Nephron progenitor cell (in vitro differentiated cells): ENCODE measurements at regions not wholly inside any gene's neighbourhood (a gene's known extent, or its start where the extent isn't known, plus 50 kb on each side); places are given as distances from the start of the nearest gene placed in this dataset.

Experiments
- DNase-seq: peaks from one replicate; pipeline ENCODE4 v3.0.0; 2021
- H3K27ac Mint-ChIP-seq: 2 replicates; pipeline ENCODE4 v1.8.0; 2021; ENCODE audit warnings: mild to moderate bottlenecking, moderate library complexity, mixed read lengths
- H3K27me3 Mint-ChIP-seq: 2 replicates; pipeline ENCODE4 v1.8.0; 2021; ENCODE audit warnings: mild to moderate bottlenecking, low read depth, mixed read lengths; ENCODE audit not compliant: poor library complexity
- H3K36me3 Mint-ChIP-seq: 2 replicates; pipeline ENCODE4 v1.8.0; 2021; ENCODE audit warnings: low read depth, mixed read lengths
- H3K4me1 Mint-ChIP-seq: 2 replicates; pipeline ENCODE4 v1.8.0; 2021; ENCODE audit warnings: mixed read lengths
- H3K4me3 Mint-ChIP-seq: 2 replicates; pipeline ENCODE4 v1.8.0; 2021; ENCODE audit warnings: mild to moderate bottlenecking, moderate library complexity, mixed read lengths
- H3K9me3 Mint-ChIP-seq: 2 replicates; pipeline ENCODE4 v1.8.0; 2021; ENCODE audit warnings: mild to moderate bottlenecking, moderate library complexity, mixed read lengths
- TF ChIP-seq, protein P1 (sequence below): fragments of 200-600 bp; sonication (generic); IDR thresholded peaks from 2 replicates; pipeline ENCODE4 v1.5.0; 2021; ENCODE audit warnings: antibody characterized with exemption

DNA sequence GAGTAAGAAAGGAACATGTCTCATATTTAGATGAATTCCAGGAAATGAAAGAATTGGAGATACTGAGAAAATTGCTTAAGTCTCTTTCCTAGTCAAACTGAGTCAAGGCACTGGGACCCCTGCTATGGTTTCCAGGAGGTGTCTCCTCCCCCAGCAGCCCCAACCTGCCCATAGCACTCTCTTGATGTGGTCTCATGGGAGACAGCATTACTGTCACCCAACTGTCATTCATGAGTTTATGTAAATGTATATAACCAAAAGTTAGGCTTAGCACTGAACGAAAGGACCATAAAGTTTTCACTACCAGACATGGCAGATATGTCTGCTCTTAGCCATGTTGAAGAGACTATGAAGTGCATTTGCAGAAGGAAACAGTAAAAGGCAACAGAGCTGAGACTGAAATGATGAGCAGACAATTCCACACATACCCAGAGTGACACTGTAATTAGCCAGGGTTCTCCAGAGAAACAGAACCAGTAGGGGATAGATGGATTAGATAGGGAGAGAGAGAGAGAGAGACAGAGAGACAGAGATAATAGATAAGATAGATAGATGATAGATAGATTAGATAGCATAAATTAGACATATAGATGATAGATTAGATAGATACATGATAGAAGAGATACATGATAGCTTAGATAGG is 328.1 kb downstream of the BRD1 start:
- TF ChIP-seq, protein P1, sequence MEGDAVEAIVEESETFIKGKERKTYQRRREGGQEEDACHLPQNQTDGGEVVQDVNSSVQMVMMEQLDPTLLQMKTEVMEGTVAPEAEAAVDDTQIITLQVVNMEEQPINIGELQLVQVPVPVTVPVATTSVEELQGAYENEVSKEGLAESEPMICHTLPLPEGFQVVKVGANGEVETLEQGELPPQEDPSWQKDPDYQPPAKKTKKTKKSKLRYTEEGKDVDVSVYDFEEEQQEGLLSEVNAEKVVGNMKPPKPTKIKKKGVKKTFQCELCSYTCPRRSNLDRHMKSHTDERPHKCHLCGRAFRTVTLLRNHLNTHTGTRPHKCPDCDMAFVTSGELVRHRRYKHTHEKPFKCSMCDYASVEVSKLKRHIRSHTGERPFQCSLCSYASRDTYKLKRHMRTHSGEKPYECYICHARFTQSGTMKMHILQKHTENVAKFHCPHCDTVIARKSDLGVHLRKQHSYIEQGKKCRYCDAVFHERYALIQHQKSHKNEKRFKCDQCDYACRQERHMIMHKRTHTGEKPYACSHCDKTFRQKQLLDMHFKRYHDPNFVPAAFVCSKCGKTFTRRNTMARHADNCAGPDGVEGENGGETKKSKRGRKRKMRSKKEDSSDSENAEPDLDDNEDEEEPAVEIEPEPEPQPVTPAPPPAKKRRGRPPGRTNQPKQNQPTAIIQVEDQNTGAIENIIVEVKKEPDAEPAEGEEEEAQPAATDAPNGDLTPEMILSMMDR: no peak
- no peaks in the 10 kb centered on the region for H3K36me3 Mint-ChIP-seq
- H3K4me3 Mint-ChIP-seq: no peak overlapping the region
- H3K9me3 Mint-ChIP-seq: peaks cover 13% of the 10 kb centered on the region
- peaks cover 9% of the 10 kb centered on the region for H3K4me1 Mint-ChIP-seq
- DNase-seq: no peak
- no peak overlapping the region for H3K27ac Mint-ChIP-seq
- peaks cover 6% of the 10 kb centered on the region for H3K27me3 Mint-ChIP-seq

DNA sequence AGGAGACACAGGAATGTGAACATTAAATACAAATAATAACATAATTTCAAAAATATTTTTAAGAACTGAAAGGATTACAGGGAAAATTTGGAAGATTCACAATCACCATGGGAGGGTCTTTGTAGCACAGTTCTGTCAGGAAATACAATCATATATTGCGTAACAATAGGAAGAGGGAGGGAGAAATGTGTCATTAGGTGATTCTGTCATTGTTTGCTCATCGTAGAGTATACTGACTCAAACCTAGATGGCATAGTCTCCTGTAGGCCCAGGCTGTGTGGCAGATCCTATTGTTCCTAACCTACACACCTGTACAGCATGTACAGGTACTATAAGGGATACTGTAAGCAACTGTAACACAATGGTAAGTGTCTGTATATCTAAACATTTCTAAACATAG is 330.4 kb downstream of the BRD1 start:
- H3K4me1 Mint-ChIP-seq: peaks cover 22% of the 10 kb centered on the region
- H3K27ac Mint-ChIP-seq: no peak overlapping the region
- H3K4me3 Mint-ChIP-seq: no peak overlapping the region
- TF ChIP-seq, protein P1: no peak
- peaks cover 13% of the 10 kb centered on the region for H3K9me3 Mint-ChIP-seq
- no peaks in the 10 kb centered on the region for H3K36me3 Mint-ChIP-seq
- no peak for DNase-seq
- peaks cover 6% of the 10 kb centered on the region for H3K27me3 Mint-ChIP-seq

DNA sequence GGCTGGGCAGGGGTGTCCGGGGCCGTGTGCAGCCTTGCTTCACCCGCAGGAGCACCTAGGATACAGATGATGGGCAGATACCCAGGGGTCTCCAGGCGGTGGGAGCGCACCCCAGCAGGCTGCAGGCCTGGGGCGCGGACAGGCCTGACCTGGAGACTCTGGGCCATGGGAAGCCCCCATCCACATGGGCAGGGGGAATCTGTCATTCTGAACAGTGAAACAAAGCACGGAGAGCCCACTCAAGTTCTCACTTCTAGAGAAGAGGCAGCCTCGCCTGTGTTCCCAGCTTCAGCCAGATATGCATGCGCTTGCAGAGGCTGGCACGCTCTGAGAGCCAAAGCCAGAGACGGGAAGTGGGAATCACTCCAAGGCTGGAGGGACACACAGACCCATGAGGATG is 333.1 kb downstream of the BRD1 start:
- H3K27me3 Mint-ChIP-seq: peaks cover 6% of the 10 kb centered on the region
- TF ChIP-seq, protein P1: no peak
- DNase-seq: no peak
- peaks cover 13% of the 10 kb centered on the region for H3K9me3 Mint-ChIP-seq
- peaks cover 24% of the 10 kb centered on the region for H3K4me1 Mint-ChIP-seq
- H3K27ac Mint-ChIP-seq: no peak overlapping the region
- no peak overlapping the region for H3K4me3 Mint-ChIP-seq
- no peaks in the 10 kb centered on the region for H3K36me3 Mint-ChIP-seq

DNA sequence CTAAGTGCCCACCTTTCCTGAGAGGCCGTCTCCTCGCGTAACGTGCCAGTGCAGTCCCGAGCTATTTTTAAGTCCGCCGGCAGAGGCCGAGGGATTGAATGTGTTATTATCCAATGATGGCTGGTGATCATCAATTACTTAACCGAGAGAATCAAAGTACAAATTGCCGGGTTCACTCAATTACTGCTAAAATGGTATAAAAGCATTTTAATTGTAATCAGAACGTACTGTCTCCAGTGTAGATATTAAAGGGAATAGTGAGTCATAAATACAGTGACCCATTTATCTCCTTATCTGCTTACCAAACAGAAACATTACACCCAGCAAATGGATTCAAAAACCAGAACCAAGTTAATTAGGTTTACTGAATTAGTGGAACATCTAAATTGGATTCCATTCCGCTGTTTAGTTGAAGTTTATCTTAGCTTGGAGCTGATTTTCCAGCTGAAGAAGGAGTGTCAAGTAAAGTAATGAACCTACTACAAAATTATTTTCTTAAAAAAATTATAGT is 334.9 kb downstream of the BRD1 start:
- TF ChIP-seq, protein P1: no peak
- H3K9me3 Mint-ChIP-seq: peaks cover 13% of the 10 kb centered on the region
- peak overlapping the region; percentile 48 for H3K27ac Mint-ChIP-seq
- H3K4me3 Mint-ChIP-seq: no peak overlapping the region
- H3K36me3 Mint-ChIP-seq: no peaks in the 10 kb centered on the region
- H3K4me1 Mint-ChIP-seq: peaks cover 26% of the 10 kb centered on the region
- no peak for DNase-seq
- H3K27me3 Mint-ChIP-seq: peaks cover 6% of the 10 kb centered on the region

DNA sequence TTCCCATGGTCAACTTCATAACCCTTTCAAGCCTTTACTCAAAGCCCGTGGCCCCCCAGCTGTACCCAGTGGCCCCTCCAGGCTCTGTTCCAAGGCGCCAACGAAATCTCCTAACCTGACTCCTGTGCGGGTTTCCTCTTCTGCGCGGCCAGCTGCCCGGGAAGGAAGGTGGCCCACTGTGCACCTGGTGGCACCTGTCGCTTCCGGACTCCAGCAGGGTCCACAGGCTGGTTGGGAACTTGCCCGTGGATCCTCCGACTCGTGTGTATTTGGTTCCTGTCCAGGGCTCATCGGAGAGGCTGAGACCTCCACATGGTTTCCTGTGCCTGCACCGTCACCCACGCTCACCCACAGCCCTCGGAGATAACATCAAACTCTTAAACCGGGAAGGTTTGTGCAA is 335.4 kb downstream of the BRD1 start:
- H3K4me1 Mint-ChIP-seq: peaks cover 29% of the 10 kb centered on the region
- no peaks in the 10 kb centered on the region for H3K36me3 Mint-ChIP-seq
- H3K9me3 Mint-ChIP-seq: peaks cover 13% of the 10 kb centered on the region
- peaks cover 10% of the 10 kb centered on the region for H3K27me3 Mint-ChIP-seq
- H3K27ac Mint-ChIP-seq: no peak overlapping the region
- no peak for DNase-seq
- no peak overlapping the region for H3K4me3 Mint-ChIP-seq
- TF ChIP-seq, protein P1: no peak

DNA sequence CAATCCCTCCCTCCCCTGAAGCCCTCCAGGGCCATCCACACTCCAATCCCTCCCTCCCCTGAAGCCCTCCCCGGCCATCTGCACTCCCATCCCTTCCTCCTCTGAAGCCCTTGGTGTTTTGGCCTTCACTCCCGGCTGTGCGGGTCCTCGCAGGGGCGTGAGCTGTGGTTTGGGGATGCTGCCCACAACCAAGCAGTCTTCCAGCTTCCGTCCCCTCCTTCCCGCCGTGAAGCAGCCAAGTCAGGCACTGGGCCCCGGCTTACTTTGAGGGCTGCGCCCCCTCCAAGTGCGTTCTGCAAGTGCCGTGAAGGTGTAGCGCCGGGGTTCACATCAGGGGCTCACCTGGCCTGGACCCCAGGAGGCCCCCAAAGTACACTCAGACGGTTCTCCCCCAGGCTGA is 335.9 kb downstream of the BRD1 start:
- Mint-ChIP-seq H3K27me3 (peaks cover 10% of the 10 kb centered on the region), H3K27ac (no peak overlapping the region), H3K9me3 (peaks cover 13% of the 10 kb centered on the region), H3K4me1 (peaks cover 29% of the 10 kb centered on the region), H3K36me3 (no peaks in the 10 kb centered on the region), H3K4me3 (no peak overlapping the region)
- TF ChIP-seq, protein P1: no peak
- no peak for DNase-seq
